Fibroblast of villous mesenchyme (primary cell): ENCODE measurements at regions not wholly inside any gene's neighbourhood (a gene's known extent, or its start where the extent isn't known, plus 50 kb on each side); places are given as distances from the start of the nearest gene placed in this dataset. TPM values are rescaled to one million over a fixed set of nuclear protein-coding genes. Genes with fewer than 3 reads are reported as not detected.
"Not testable (repeated sequence)": the region's sequence is repeated elsewhere in the genome, so short reads cannot be mapped to it uniquely, and the experiment has no call there.

Experiments
- DNase-seq: peaks from one replicate; pipeline ENCODE4 v3.0.0-alpha.2; 2010; ENCODE audit warnings: low read depth
- H3K4me3 ChIP-seq: 2 replicates; pipeline ENCODE4 v1.5.1; 2011; ENCODE audit warnings: low read depth, mild to moderate bottlenecking, low read length
- small RNA-seq: library from RNA; depleted of rRNA; stranded (forward); fragments of <200 nt; gene quantifications from one replicate; pipeline ENCODE3, GENCODE V24; 2012
- TF ChIP-seq, protein P1 (sequence below): IDR thresholded peaks from 2 replicates; pipeline ENCODE4 v1.5.1; 2012; ENCODE audit warnings: low read depth, mild to moderate bottlenecking, low read length; ENCODE audit not compliant: insufficient read depth

DNA sequence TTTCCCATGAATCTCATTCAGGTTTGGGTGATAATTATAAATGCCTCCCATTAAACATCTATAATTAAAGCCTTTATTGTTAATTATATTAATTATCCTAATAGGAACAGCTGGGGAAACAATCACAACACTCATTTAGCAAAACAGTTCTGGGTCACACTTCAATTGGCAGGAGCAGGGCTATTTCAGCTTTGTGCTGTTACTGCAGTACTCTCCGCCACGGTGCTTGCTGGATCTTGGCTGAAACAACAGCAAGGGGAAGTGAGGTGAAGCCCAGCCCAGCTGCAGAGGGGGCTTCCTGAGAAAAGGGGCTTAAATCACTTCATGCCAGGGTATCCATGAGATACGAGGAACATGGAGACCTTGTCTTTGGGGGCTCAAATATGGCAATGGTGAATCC lies 79.5 kb upstream of the SOX11 start:
- DNase-seq = no peak
- H3K4me3 ChIP-seq = no peak overlapping the region
- TF ChIP-seq, protein P1, sequence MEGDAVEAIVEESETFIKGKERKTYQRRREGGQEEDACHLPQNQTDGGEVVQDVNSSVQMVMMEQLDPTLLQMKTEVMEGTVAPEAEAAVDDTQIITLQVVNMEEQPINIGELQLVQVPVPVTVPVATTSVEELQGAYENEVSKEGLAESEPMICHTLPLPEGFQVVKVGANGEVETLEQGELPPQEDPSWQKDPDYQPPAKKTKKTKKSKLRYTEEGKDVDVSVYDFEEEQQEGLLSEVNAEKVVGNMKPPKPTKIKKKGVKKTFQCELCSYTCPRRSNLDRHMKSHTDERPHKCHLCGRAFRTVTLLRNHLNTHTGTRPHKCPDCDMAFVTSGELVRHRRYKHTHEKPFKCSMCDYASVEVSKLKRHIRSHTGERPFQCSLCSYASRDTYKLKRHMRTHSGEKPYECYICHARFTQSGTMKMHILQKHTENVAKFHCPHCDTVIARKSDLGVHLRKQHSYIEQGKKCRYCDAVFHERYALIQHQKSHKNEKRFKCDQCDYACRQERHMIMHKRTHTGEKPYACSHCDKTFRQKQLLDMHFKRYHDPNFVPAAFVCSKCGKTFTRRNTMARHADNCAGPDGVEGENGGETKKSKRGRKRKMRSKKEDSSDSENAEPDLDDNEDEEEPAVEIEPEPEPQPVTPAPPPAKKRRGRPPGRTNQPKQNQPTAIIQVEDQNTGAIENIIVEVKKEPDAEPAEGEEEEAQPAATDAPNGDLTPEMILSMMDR = no peak

DNA sequence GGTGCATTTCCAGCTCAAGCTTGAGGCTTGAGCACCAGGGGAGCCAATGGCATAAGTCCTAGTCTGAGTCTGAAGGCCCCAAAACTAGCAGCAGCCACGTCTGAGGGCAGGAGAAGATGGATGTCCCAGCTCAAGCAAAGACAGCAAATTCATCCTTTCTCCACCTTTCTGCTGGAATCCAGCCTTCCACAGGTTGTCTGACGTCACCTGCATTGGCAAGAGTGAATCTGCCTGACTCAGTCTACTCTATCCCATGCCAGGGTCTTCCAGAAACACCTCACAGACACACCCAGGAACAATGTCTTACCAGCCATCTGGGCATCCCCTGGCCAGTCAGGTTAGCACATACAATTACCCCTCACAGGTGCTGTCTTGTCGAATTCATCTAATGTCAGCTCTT lies 76.2 kb upstream of the SOX11 start:
- no peak overlapping the region for H3K4me3 ChIP-seq
- TF ChIP-seq, protein P1 = no peak
- no peak for DNase-seq

DNA sequence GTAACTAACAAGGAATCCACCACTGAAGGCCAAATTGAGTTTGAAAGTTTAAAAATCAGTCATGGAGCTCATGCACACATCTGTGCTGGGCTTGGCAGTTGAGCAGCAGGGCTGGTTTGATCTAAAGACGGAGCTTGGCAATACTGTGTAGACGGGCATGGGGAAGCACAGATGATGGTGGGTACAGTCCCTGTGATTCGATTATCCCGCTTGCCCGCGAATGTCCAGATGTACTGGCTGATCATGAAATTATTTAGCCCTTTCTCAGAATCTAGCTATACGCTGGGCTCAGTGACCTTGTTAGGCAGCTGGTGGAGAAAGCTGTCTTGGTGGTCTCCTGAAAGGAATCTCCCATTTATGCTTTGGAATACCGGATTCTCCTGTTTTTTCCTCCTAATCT lies 74.8 kb upstream of the SOX11 start:
- no peak overlapping the region for H3K4me3 ChIP-seq
- no peak for DNase-seq
- TF ChIP-seq, protein P1 = no peak

DNA sequence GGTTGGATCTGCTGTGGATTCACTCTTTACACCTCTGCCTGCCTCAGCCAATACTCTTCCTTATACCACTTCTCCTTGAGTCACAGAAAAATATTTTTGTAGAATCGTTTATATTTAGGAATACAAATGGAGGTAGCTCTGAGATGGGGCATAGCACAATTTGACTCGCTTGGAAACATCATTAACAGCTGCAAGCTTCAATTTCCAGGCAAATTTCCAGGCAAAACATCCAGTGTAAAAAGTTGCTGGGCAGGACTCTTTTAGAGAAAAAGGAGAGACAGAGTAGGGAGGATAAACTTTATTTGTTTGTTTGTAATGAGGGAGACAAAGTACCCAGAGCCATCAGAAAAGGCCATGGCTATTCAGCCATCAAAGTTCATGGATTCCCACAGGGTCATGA lies 74.4 kb upstream of the SOX11 start:
- no peak overlapping the region for H3K4me3 ChIP-seq
- TF ChIP-seq, protein P1 = no peak
- no peak for DNase-seq

DNA sequence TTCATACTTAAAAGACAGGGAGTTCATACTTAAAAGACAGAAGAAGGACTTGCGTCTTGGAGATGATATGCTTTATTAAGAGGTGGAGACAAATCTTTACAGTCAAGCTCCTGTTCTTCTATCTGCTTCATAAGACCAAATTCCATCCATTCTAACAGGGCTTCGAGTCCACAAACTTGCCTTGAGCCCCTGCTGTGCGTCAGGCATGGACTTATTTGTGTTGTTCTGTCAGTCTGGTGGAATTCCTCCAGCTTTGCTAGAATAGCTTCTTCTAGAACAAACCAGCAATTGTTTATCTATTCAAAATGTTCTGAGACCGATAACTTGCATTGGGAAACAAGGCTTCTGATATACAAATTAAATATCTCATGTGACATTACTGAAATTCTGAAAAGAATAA lies 73.9 kb upstream of the SOX11 start:
- H3K4me3 ChIP-seq = no peak overlapping the region
- TF ChIP-seq, protein P1 = no peak
- DNase-seq = no peak

DNA sequence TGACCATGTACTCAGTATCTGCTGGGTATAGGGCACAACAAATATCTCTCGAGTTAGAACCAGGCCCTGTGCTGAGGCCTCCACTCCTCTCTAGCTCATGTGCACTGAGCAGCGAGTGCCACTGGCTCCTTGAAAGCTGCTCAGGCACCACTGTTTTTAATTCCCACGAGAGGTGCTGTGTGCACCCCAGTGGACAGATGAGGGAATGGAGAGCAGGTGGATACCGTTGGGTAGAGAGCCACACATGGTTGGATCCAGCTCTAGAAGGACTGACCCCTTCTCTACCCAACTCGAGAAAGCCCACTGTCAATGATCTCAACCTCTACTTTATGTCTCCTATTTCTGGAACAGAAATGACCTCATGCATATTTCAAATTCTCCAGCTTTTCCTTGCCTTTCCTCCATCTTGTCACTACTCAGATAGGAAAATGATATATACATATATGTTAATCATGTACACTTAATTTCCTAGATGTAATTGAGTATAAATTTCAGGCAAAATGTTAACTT lies 66.6 kb upstream of the SOX11 start:
- DNase-seq, H3K4me3 ChIP-seq: not testable (repeated sequence)

DNA sequence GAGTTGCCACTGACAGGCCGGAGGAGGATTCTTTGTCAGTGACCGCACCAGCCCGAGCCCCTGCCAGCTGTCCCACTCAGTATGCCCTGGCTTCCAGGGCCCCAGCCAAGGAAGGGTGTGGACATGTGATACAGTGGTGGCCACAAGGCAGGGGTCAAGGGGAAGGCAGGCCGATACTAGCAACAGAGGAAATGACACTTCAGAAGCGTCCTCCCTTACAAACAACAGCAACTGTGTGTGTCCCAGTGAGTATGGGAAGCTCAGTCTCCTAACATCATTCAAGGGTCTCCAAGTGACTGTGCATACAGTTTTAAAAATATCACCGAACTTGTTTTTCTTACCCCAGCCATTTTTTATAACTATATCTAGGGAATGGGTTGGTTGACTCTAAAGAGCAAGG lies 63.7 kb upstream of the SOX11 start:
- not testable (repeated sequence) for DNase-seq, H3K4me3 ChIP-seq

DNA sequence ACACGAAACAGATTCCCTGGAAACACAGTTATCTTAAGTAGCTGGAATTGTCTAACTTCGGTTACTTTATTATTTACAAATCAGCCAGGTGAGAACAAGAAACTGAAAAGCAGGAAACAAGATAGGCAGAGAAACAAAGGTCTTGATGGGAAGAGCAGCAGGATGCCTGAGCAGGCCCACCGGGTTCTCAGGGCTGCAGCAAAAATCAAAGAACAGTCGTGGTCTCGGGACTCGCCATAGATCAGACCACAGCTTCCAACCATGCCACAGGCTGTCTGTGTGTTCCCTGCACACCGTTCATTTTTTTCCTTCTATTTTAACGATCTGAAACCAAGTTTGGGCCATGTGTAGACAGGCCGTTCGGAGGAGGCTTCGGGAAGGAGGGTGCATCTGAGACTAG lies 62.7 kb upstream of the SOX11 start:
- H3K4me3 ChIP-seq, DNase-seq: not testable (repeated sequence)

DNA sequence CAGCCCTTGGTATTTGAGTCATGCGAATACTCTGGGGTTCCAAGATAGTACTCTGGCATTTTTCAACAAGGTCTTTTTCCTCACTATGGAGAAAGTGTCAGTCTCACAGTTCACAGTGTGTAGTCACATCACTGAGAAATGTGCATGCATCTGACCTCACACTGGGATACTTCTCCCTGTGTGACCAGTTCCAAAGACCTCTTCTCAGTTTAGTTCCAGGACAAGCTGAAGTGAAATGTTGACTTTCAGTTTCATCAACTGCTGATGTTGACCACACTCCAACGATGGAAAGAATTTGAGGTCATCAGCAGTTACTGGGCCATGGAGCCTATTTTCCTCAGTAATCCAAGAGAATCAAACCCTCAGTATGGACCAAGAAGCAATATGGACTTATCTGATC lies 55.1 kb upstream of the SOX11 start:
- H3K4me3 ChIP-seq, DNase-seq: not testable (repeated sequence)

Small RNAs in the stretch of these regions (small RNA-seq; reads per million reads assigned to genes)
- not detected for gene RF00322
- not detected for gene RNU6-649P
